Neutrophil (primary cell): ENCODE measurements at regions not wholly inside any gene's neighbourhood (a gene's known extent, or its start where the extent isn't known, plus 50 kb on each side); places are given as distances from the start of the nearest gene placed in this dataset.

Source experiments
- H3K27ac ChIP-seq: fragments of 200-600 bp; sonication (generic); 2 replicates; pipeline ENCODE4 v1.5.1; 2016; ENCODE audit warnings: mild to moderate bottlenecking, moderate library complexity
- H3K27me3 ChIP-seq: fragments of 200-600 bp; sonication (generic); 2 replicates; pipeline ENCODE4 v1.6.0; 2016; ENCODE audit warnings: mild to moderate bottlenecking
- H3K36me3 ChIP-seq: fragments of 200-600 bp; sonication (generic); 2 replicates; pipeline ENCODE4 v1.5.1; 2017
- H3K4me1 ChIP-seq, 2 experiments: fragments of 200-600 bp in 1 of 2; sonication (generic) in 1 of 2; 1 replicate in 1 of 2; 2 replicates in 1 of 2; pipeline versions ENCODE4 v1.5.1 to v1.6.1; 2013 to 2016; ENCODE audit warnings: low read depth in 1 of 2, low read length in 1 of 2, mild to moderate bottlenecking in 1 of 2, moderate library complexity in 1 of 2; ENCODE audit not compliant: control insufficient read depth in 1 of 2, insufficient read depth in 1 of 2
- H3K4me3 ChIP-seq, 2 experiments: fragments of 200-600 bp in 1 of 2; sonication (generic) in 1 of 2; 1 replicate in 1 of 2; 2 replicates in 1 of 2; pipeline ENCODE4 v1.5.1; 2013 to 2016; ENCODE audit warnings: low read depth in 1 of 2, low read length in 1 of 2, mild to moderate bottlenecking in 1 of 2, moderate library complexity in 1 of 2
- H3K9me3 ChIP-seq: fragments of 200-600 bp; sonication (generic); 2 replicates; pipeline ENCODE4 v1.5.1; 2016
- CTCF ChIP-seq: fragments of 200-600 bp; sonication (generic); IDR thresholded peaks from 2 replicates; pipeline ENCODE4 v1.5.1; 2016; ENCODE audit warnings: antibody characterized with exemption

- TF ChIP-seq CTCF: no peak
- Histone ChIP-seq H3K4me3 (no peak overlapping the region), H3K27ac (no peak overlapping the region), H3K4me1 (no peaks in the 10 kb centered on the region), H3K36me3 (no peaks in the 10 kb centered on the region), H3K27me3 (no peaks in the 10 kb centered on the region), H3K9me3 (no peaks in the 10 kb centered on the region)
Measured at GRCh38 chr2:123163398-123163797, 861.7 kb upstream of the CNTNAP5 start.

GRCh38 chr2:123164216-123164615, 860.9 kb upstream of the CNTNAP5 start:
- Histone ChIP-seq H3K4me3 (no peak overlapping the region), H3K27ac (no peak overlapping the region), H3K9me3 (no peaks in the 10 kb centered on the region), H3K36me3 (no peaks in the 10 kb centered on the region), H3K4me1 (no peaks in the 10 kb centered on the region), H3K27me3 (no peaks in the 10 kb centered on the region)
- no peak for TF ChIP-seq CTCF

- no peak overlapping the region for H3K27ac ChIP-seq
- H3K27me3 ChIP-seq: no peaks in the 10 kb centered on the region
- H3K36me3 ChIP-seq: no peaks in the 10 kb centered on the region
- no peak overlapping the region for H3K4me3 ChIP-seq
- TF ChIP-seq CTCF: no peak
- H3K4me1 ChIP-seq: no peaks in the 10 kb centered on the region
- H3K9me3 ChIP-seq: no peaks in the 10 kb centered on the region
Measured at GRCh38 chr2:123165616-123166015, 859.5 kb upstream of the CNTNAP5 start.

GRCh38 chr2:123179526-123179925, 845.6 kb upstream of the CNTNAP5 start:
- Histone ChIP-seq H3K4me1 (no peaks in the 10 kb centered on the region), H3K36me3 (no peaks in the 10 kb centered on the region), H3K9me3 (no peaks in the 10 kb centered on the region), H3K27ac (no peak overlapping the region), H3K27me3 (no peaks in the 10 kb centered on the region), H3K4me3 (no peak overlapping the region)
- TF ChIP-seq CTCF: no peak

- H3K4me3 ChIP-seq: no peak overlapping the region
- H3K27ac ChIP-seq: no peak overlapping the region
- no peaks in the 10 kb centered on the region for H3K9me3 ChIP-seq
- no peaks in the 10 kb centered on the region for H3K4me1 ChIP-seq
- no peaks in the 10 kb centered on the region for H3K27me3 ChIP-seq
- no peak for TF ChIP-seq CTCF
- H3K36me3 ChIP-seq: no peaks in the 10 kb centered on the region
Measured at GRCh38 chr2:123195957-123196356, 829.1 kb upstream of the CNTNAP5 start.

GRCh38 chr2:123200035-123200434, 825.1 kb upstream of the CNTNAP5 start:
- no peaks in the 10 kb centered on the region for H3K36me3 ChIP-seq
- no peak overlapping the region for H3K27ac ChIP-seq
- H3K4me3 ChIP-seq: no peak overlapping the region
- no peaks in the 10 kb centered on the region for H3K9me3 ChIP-seq
- H3K4me1 ChIP-seq: no peaks in the 10 kb centered on the region
- no peak for TF ChIP-seq CTCF
- H3K27me3 ChIP-seq: no peaks in the 10 kb centered on the region
